Endothelial cell (in vitro differentiated cells): ENCODE measurements at regions not wholly inside any gene's neighbourhood (a gene's known extent, or its start where the extent isn't known, plus 50 kb on each side); places are given as distances from the start of the nearest gene placed in this dataset.
A peak's percentile ranks its signal among the peaks of the same experiment; 100 is the strongest.

ENCODE experiments used
- DNase-seq: peaks from one replicate; pipeline ENCODE4 v3.0.0; 2021; ENCODE audit warnings: low spot score
- H3K27ac Mint-ChIP-seq: one replicate; pipeline ENCODE4 v1.8.0; 2021; ENCODE audit warnings: mixed read lengths, inconsistent platforms; ENCODE audit not compliant: unreplicated experiment
- H3K27me3 Mint-ChIP-seq: one replicate; pipeline ENCODE4 v1.8.0; 2021; ENCODE audit warnings: mild to moderate bottlenecking, moderate library complexity, mixed read lengths, inconsistent platforms; ENCODE audit not compliant: unreplicated experiment
- H3K36me3 Mint-ChIP-seq: one replicate; pipeline ENCODE4 v1.8.0; 2021; ENCODE audit warnings: mild to moderate bottlenecking, low read depth, mixed read lengths, inconsistent platforms; ENCODE audit not compliant: unreplicated experiment
- H3K4me1 Mint-ChIP-seq: one replicate; pipeline ENCODE4 v1.8.0; 2021; ENCODE audit warnings: mild to moderate bottlenecking, mixed read lengths, inconsistent platforms; ENCODE audit not compliant: unreplicated experiment
- H3K4me3 Mint-ChIP-seq: one replicate; pipeline ENCODE4 v1.8.0; 2021; ENCODE audit warnings: mild to moderate bottlenecking, mixed read lengths, inconsistent platforms; ENCODE audit not compliant: unreplicated experiment
- H3K9me3 Mint-ChIP-seq: one replicate; pipeline ENCODE4 v1.8.0; 2021; ENCODE audit warnings: mixed read lengths, inconsistent platforms; ENCODE audit not compliant: unreplicated experiment
- CTCF ChIP-seq: fragments of 200-600 bp; sonication (generic); IDR thresholded peaks from one replicate; pipeline ENCODE4 v1.5.0; 2021; ENCODE audit warnings: antibody characterized with exemption; ENCODE audit not compliant: unreplicated experiment

GRCh38 chr13:21846605-21847004, 175.7 kb downstream of the FGF9 start:
- Mint-ChIP-seq H3K27me3 (no peaks in the 10 kb centered on the region), H3K4me3 (no peak overlapping the region), H3K27ac (no peak overlapping the region), H3K4me1 (no peaks in the 10 kb centered on the region), H3K9me3 (no peaks in the 10 kb centered on the region), H3K36me3 (no peaks in the 10 kb centered on the region)
- DNase-seq, result no peak
- no peak for TF ChIP-seq CTCF

GRCh38 chr13:21849323-21849722, 178.4 kb downstream of the FGF9 start:
- DNase-seq, result peak; percentile 17
- no peak overlapping the region for H3K27ac Mint-ChIP-seq
- no peaks in the 10 kb centered on the region for H3K9me3 Mint-ChIP-seq
- no peaks in the 10 kb centered on the region for H3K4me1 Mint-ChIP-seq
- peak; percentile 74 for TF ChIP-seq CTCF
- no peaks in the 10 kb centered on the region for H3K27me3 Mint-ChIP-seq
- H3K4me3 Mint-ChIP-seq, result no peak overlapping the region
- H3K36me3 Mint-ChIP-seq, result no peaks in the 10 kb centered on the region

- H3K9me3 Mint-ChIP-seq, result no peaks in the 10 kb centered on the region
- no peak for DNase-seq
- H3K4me3 Mint-ChIP-seq, result no peak overlapping the region
- no peaks in the 10 kb centered on the region for H3K4me1 Mint-ChIP-seq
- H3K27ac Mint-ChIP-seq, result no peak overlapping the region
- no peak for TF ChIP-seq CTCF
- H3K36me3 Mint-ChIP-seq, result no peaks in the 10 kb centered on the region
- H3K27me3 Mint-ChIP-seq, result peaks cover 2% of the 10 kb centered on the region
Measured at GRCh38 chr13:21850013-21851006, 179.4 kb downstream of the FGF9 start.

- Mint-ChIP-seq H3K4me3 (no peak overlapping the region), H3K9me3 (no peaks in the 10 kb centered on the region), H3K27me3 (peaks cover 2% of the 10 kb centered on the region), H3K27ac (no peak overlapping the region), H3K4me1 (no peaks in the 10 kb centered on the region), H3K36me3 (no peaks in the 10 kb centered on the region)
- DNase-seq, result no peak
- TF ChIP-seq CTCF, result no peak
Measured at GRCh38 chr13:21852043-21852442, 181.2 kb downstream of the FGF9 start.

GRCh38 chr13:21853779-21854178, 182.9 kb downstream of the FGF9 start:
- H3K27ac Mint-ChIP-seq, result no peak overlapping the region

More at GRCh38 chr13:21853779-21854178, 182.9 kb downstream of the FGF9 start:
- H3K27me3 Mint-ChIP-seq, result peaks cover 2% of the 10 kb centered on the region
- no peaks in the 10 kb centered on the region for H3K9me3 Mint-ChIP-seq
- H3K4me1 Mint-ChIP-seq, result no peaks in the 10 kb centered on the region
- H3K36me3 Mint-ChIP-seq, result no peaks in the 10 kb centered on the region
- no peak for DNase-seq
- H3K4me3 Mint-ChIP-seq, result no peak overlapping the region
- no peak for TF ChIP-seq CTCF
